ENCODE measurements at regions not wholly inside any gene's neighbourhood (a gene's known extent, or its start where the extent isn't known, plus 50 kb on each side); places are given as distances from the start of the nearest gene placed in this dataset.
"Not testable (repeated sequence)": the region's sequence is repeated elsewhere in the genome, so short reads cannot be mapped to it uniquely, and the experiment has no call there.

GRCh38 chrX:9271789-9272525, 192.9 kb upstream of the TBL1X start:
- peak; percentile 53 for DNase-seq

- no peak for DNase-seq
These were observed 191.1 kb upstream of the TBL1X start for GRCh38 chrX:9273744-9274143.

GRCh38 chrX:9278475-9279233, 186.2 kb upstream of the TBL1X start:
- no peak for DNase-seq

DNA sequence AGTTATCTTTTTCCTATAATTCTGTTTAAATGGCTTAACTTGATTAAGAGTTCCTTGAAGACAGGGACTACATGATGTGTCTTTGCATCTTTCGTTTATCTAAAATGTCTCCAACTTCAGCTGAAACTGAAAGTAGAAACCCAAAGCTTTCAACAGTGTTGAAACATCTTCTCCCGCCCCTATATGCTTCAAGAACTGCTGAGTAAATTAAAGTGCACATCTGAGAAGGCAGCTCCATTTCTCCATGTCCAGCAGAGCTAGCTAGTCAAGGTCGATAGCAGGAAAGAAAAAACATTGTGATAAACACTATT, 185.7 kb upstream of the TBL1X start:
- no peak for DNase-seq

- no peak for DNase-seq
These were observed 184.0 kb upstream of the TBL1X start for GRCh38 chrX:9280831-9281230.

GRCh38 chrX:9282325-9282724, 182.5 kb upstream of the TBL1X start:
- DNase-seq, result no peak

DNA sequence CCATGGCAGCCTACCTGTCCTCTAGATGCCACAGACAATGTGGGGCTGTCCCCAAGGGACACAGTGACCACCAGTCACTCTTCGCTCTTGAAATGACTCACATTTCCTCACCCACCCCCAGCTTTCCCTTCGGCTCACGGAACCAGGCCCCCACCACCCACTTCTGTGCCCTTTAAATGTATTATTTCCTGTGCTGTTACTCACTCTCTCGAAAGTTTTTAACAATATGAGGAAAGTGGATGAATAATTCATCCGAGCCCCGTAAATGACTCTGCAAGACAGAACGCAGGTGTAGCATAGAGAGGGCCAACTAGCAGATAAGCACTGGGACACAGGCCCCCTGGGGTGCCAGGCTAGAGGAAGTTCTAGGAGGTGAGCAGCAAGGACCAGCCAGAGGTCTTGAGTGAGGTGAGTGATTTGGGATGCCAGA, 179.5 kb upstream of the TBL1X start:
- no peak for DNase-seq

DNA sequence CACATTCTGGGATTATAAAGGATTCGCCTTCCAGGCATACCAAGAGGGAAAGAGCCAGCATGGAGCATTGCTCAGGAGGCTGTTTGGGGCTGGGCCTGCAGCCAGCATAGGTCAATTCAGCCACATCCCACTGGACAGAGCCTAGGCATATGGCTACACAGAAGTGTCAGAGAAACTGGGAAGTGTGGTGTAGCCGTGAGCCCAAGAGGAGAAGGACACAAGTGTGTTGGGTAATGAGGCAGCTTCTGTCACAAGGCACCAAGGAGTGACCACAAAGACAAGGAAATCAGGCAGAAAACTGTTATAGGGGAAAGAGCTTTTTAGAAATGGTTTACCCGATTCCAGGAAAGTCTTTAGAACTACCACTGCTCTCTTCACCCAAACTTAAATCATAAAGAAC, 178.6 kb upstream of the TBL1X start:
- DNase-seq, result no peak

GRCh38 chrX:9291629-9292028, 173.2 kb upstream of the TBL1X start:
- DNase-seq, result peak; percentile 47

DNA sequence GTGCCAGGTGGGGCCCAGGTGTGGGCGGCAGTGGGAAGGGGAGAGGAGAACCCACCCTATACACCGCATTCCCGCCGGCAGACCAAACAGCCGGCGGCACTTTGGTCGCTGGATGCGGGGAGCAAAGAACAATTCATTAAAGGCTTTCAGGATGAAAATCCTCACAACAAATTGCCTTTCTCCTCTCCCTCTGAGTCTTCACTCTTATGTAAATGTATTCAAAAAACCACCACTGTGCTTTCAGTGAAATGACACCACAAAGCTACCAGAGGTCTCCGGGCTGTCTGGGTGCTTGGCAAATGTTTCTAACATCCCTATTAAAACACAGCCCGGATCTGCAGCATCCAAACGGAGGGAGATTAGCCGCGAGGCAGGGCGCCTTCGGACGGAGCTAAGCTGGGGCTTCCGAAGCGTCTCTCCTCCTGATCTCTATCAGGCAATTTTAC, 171.8 kb upstream of the TBL1X start:
- no peak for DNase-seq

GRCh38 chrX:9293903-9294302, 171.0 kb upstream of the TBL1X start:
- DNase-seq, result no peak

GRCh38 chrX:9295551-9295950, 169.3 kb upstream of the TBL1X start:
- no peak for DNase-seq

DNA sequence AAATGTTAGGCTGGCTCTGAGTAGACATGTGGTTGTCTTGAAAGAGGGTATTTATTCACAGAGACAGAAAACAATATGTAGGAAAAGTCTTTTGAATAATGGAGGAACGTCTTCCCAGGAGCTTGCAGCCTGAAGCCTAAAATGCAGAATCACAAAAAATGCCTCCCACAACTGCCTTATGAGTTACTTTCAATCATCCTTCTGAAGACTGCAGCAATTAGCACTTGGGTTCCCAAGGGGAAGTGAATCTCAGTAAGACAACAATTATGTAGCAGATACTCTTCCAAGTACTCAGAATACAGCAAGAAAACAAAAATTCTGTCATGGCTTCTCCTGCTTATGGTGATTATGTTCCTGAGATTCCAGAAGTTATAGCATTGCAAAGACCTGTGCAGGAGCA, 166.6 kb upstream of the TBL1X start:
- no peak for DNase-seq

DNA sequence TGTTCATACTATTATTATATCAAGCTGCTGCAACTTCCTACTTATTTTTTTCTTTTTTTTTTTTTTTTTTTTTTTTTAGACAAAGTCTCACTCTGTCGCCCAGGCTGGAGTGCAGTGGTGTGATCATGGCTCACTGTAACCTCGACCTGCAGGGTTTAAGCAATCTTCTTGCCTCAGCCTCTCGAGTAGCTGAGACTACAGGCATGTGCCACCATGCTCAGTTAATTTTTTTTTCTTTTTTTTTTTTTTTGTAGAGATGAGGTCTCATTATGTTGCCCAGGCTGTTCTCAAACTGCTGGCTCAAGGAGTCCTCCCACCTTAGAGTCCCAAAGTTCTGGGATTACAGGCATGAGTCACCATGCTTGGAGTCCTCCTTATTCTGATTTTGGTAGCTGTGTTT, 165.2 kb upstream of the TBL1X start:
- not testable (repeated sequence) for DNase-seq

- DNase-seq, result no peak
These were observed 163.0 kb upstream of the TBL1X start for GRCh38 chrX:9301836-9302235.

GRCh38 chrX:9302381-9302780, 162.5 kb upstream of the TBL1X start:
- DNase-seq, result no peak

DNA sequence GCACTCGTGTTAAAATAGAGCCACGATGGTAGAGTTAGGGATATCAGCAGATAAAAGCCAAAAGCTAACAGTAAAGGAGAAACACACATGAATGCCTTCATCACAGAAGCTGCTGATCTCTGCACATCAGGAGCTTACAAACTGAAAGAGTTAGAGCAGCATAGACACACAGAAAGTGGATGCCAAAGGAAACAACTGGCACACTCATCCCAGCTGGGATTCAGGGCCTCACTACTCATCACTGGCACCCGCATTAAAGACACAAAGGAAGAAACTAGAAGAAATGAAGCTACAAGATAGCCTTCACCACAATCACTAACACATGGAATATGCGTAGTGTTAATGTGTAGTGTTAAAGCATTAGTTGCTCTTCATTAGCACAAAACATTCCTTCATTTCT, 156.4 kb upstream of the TBL1X start:
- DNase-seq, result no peak

GRCh38 chrX:9310616-9311015, 154.2 kb upstream of the TBL1X start:
- no peak for DNase-seq

- no peak for DNase-seq
These were observed 153.3 kb upstream of the TBL1X start for GRCh38 chrX:9311421-9312160.

GRCh38 chrX:9312922-9313867, 151.7 kb upstream of the TBL1X start:
- no peak for DNase-seq

DNA sequence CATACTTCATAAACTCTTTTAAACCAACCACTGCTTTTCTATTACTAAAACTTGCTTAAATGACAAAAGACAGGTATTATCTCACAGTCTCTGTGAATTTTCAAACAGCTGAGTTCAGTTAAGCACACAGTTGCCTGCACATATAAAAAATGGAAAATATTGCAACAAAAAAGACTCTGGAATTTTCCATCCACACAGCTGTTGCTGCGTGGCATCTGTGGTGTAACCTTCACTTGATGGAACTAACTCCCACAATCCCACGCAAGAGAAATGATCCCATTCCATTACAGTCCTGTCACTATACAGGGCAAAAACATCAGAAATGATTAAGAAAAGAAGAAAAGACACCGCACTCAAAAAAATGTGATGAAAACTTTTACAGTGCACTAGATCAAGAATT, 149.8 kb upstream of the TBL1X start:
- no peak for DNase-seq

- DNase-seq, result no peak
These were observed 148.8 kb upstream of the TBL1X start for GRCh38 chrX:9316096-9316495.

GRCh38 chrX:9317176-9317575, 147.7 kb upstream of the TBL1X start:
- DNase-seq, result no peak
